ENCODE measurements at regions not wholly inside any gene's neighbourhood (a gene's known extent, or its start where the extent isn't known, plus 50 kb on each side); places are given as distances from the start of the nearest gene placed in this dataset.

GRCh38 chr13:112244061-112244460 is 132.1 kb upstream of the SPACA7 start:
- ChIA-PET POLR2A (ENCODE audit: partially characterized antibody) (no interaction called here), CTCF (ENCODE audit: partially characterized antibody) (interaction anchor here (0.6 kb wide), 1 partner anchor 168 kb away, joined by 3 read pairs; no protein-coding TSS in a partner anchor)
- no peak overlapping the region for H4K5ac ChIP-seq (ENCODE audit: insufficient read length, low read depth, low read length)
- H2AK5ac ChIP-seq (ENCODE audit: low read depth, low read length), result no peak overlapping the region
- H2BK5ac ChIP-seq (ENCODE audit: low read depth, low read length), result no peak overlapping the region
- H3K4me3 ChIP-seq (ENCODE audit: extremely low read depth in 1 of 4, insufficient read depth in 2 of 4, low read depth in 3 of 4, low read length in 4 of 4), result no peak overlapping the region
- peak overlapping the region; percentile 53; the same call in 1 of the 2 replicates for H2BK15ac ChIP-seq (ENCODE audit: low read length)
- H3K4me2 ChIP-seq (ENCODE audit: insufficient read depth in 1 of 2, low read depth in 2 of 2, low read length in 2 of 2), result no peak overlapping the region
- no peaks in the 10 kb centered on the region for H3K79me1 ChIP-seq (ENCODE audit: low read depth, low read length)
- H3K4ac ChIP-seq (replicated peaks; ENCODE audit: insufficient read length, low read depth, low read length), result no peak overlapping the region
- FAIRE-seq (no peak), DNase-seq (ENCODE audit: low read depth in 1 of 2, low spot score in 2 of 2) (peak in 1 of 2 experiments; percentile 28)
- H3K9ac ChIP-seq (replicated peaks in 1 of 4; ENCODE audit: extremely low read depth in 1 of 4, low read depth in 3 of 4, low read length in 3 of 4), result no peak overlapping the region
- H2BK20ac ChIP-seq (ENCODE audit: low read length), result no peak overlapping the region
- no peaks in the 10 kb centered on the region for H3K23me2 ChIP-seq (ENCODE audit: low read depth, low read length)
- H3K27me3 ChIP-seq (replicated peaks in 1 of 4; ENCODE audit: control insufficient read depth in 3 of 4, extremely low read depth in 1 of 4, insufficient read depth in 3 of 4, low read length in 3 of 4), result no peaks in the 10 kb centered on the region; a peak in 1 of 7 replicates
- no peak overlapping the region for H4K91ac ChIP-seq (replicated peaks; ENCODE audit: insufficient read length, low read length)
- no peak for TF ChIP-seq POU5F1 (IDR thresholded peaks at IDR 0.05; ENCODE audit: low read depth, low read length)
- no peak for TF ChIP-seq JUND (IDR thresholded peaks at IDR 0.05; ENCODE audit: low read length)
- TF ChIP-seq TAF1 (IDR thresholded peaks at IDR 0.05; ENCODE audit: low read depth, low read length), result no peak
- H2AFZ ChIP-seq (ENCODE audit: low read length), result no peak overlapping the region
- WGBS, 2 experiments (ENCODE audit: extremely low coverage in 1 of 2, insufficient coverage in 1 of 2, insufficient read length in 1 of 2, insufficient replicate concordance in 2 of 2, low coverage in 1 of 2, low lambda C conversion rate in 2 of 2, missing lambda C conversion rate in 1 of 2), result 87% methylated on average over 11 of the region's 11 CpGs; no CpG with 5 or more reads in 1 of the 2 experiments
- H4K8ac ChIP-seq (ENCODE audit: extremely low read depth, insufficient read depth, low read length), result no peak overlapping the region
- H3K36me3 ChIP-seq (ENCODE audit: control insufficient read depth in 2 of 4, insufficient read depth in 4 of 4, low read length in 3 of 4), result no peaks in the 10 kb centered on the region
- H3K56ac ChIP-seq (replicated peaks; ENCODE audit: insufficient read length, low read depth, low read length), result no peak overlapping the region
- H3K23ac ChIP-seq (ENCODE audit: insufficient read length), result no peak overlapping the region
- H3K18ac ChIP-seq (ENCODE audit: extremely low read depth, low read length), result no peak overlapping the region
- H3K27ac ChIP-seq (ENCODE audit: low read depth, low read length), result no peak overlapping the region
- H4K20me1 ChIP-seq (replicated peaks in 1 of 2; ENCODE audit: control insufficient read depth in 1 of 2, insufficient read depth in 2 of 2, low read length in 2 of 2), result no peaks in the 10 kb centered on the region
- no peak overlapping the region for H2BK120ac ChIP-seq (replicated peaks; ENCODE audit: low read depth, low read length)
- peaks cover 0 to under 1% of the 10 kb centered on the region in 2 experiments; a peak in 1 of 4 replicates for H3K9me3 ChIP-seq (ENCODE audit: insufficient read depth in 2 of 2, low read depth in 1 of 2, low read length in 1 of 2)
- no peak overlapping the region for H3K14ac ChIP-seq (ENCODE audit: insufficient read length)
- H2BK12ac ChIP-seq (ENCODE audit: low read depth, low read length), result no peak overlapping the region
- H3K4me1 ChIP-seq (replicated peaks in 1 of 4; ENCODE audit: control insufficient read depth in 3 of 4, insufficient read depth in 4 of 4, low read length in 3 of 4), result peaks cover 0 to 6% (median 3%) of the 10 kb centered on the region in 4 experiments; a peak in 5 of 7 replicates
- no peaks in the 10 kb centered on the region for H3K79me2 ChIP-seq (ENCODE audit: control insufficient read depth in 1 of 2, insufficient read depth in 2 of 2, low read length in 2 of 2)
